ENCODE measurements at regions not wholly inside any gene's neighbourhood (a gene's known extent, or its start where the extent isn't known, plus 50 kb on each side); places are given as distances from the start of the nearest gene placed in this dataset.

DNA sequence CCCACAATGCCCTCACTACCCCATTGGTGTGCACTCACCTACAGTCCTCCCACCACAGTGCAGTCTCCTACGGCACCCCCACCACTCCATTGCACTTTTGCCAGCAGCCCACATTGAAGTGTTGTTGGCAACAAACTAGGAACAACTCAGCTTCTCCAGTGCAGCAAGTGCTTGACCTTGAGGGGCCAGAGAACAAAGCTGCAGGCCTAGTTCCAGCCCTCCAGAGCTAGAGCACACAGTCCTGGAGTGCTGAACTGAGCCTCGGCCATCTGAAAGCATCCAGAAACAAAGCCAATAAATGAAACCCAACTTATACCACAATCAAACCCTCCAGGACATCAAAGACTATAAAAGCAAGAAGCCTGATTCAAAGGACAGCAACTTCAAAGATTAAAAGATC lies 129.9 kb downstream of the C1orf94 start:
- H3K4me1 ChIP-seq (replicated peaks; ENCODE audit: insufficient read depth) = no peaks in the 10 kb centered on the region
- no TSS peak for BruUV-seq (replicated peaks)
- H2AFZ ChIP-seq = no peak overlapping the region
- H3K9me2 ChIP-seq (ENCODE audit: insufficient read depth) = no peaks in the 10 kb centered on the region; the same call in 1 of the 2 replicates
- TF ChIP-seq CTCF (conservative IDR thresholded peaks at IDR 0.05) = no peak
- no peak for TF ChIP-seq EZH2 (IDR thresholded peaks at IDR 0.05; ENCODE audit: low read depth)
- no peaks in the 10 kb centered on the region for H3K79me2 ChIP-seq (ENCODE audit: low read depth)
- H3F3A ChIP-seq (ENCODE audit: insufficient read depth, low read depth) = no peaks in the 10 kb centered on the region
- H4K20me1 ChIP-seq (ENCODE audit: insufficient read depth) = no peaks in the 10 kb centered on the region; the same call in 1 of the 2 replicates
- ChIA-PET CTCF (no interaction called here), POLR2A (ENCODE audit: unreplicated experiment) (no interaction called here)
- H3K4me3 ChIP-seq = no peak overlapping the region
- DNase-seq = no peak
- intact Hi-C loops (cut with micrococcal nuclease; ENCODE audit: unreplicated experiment) = no loop called here
- no peaks in the 10 kb centered on the region; the same call in 1 of the 2 replicates for H3K9me3 ChIP-seq (ENCODE audit: insufficient read depth, low read depth)
- H3K27me3 ChIP-seq (ENCODE audit: insufficient read depth, low read depth) = no peaks in the 10 kb centered on the region
- no peak overlapping the region for H3K4me2 ChIP-seq
- no peaks in the 10 kb centered on the region for H3K36me3 ChIP-seq (ENCODE audit: low read depth)
- no peak overlapping the region for H3K27ac ChIP-seq

GRCh38 chr1:34312359-34312758 lies 135.7 kb downstream of the C1orf94 start:
- intact Hi-C loops (cut with micrococcal nuclease; ENCODE audit: unreplicated experiment) = no loop called here
- ChIA-PET CTCF (no interaction called here), POLR2A (ENCODE audit: unreplicated experiment) (no interaction called here)

GRCh38 chr1:34315974-34316373 lies 139.3 kb downstream of the C1orf94 start:
- no peaks in the 10 kb centered on the region for H3K36me3 ChIP-seq (ENCODE audit: low read depth)
- TF ChIP-seq CTCF (conservative IDR thresholded peaks at IDR 0.05) (no peak), EZH2 (IDR thresholded peaks at IDR 0.05; ENCODE audit: low read depth) (no peak)
- H3K4me1 ChIP-seq (replicated peaks; ENCODE audit: insufficient read depth) = no peaks in the 10 kb centered on the region
- H3K9me3 ChIP-seq (ENCODE audit: insufficient read depth, low read depth) = no peaks in the 10 kb centered on the region
- CTCF ChIA-PET = no interaction called here
- no peak overlapping the region for H3K27ac ChIP-seq
- DNase-seq = no peak
- intact Hi-C loops (cut with micrococcal nuclease; ENCODE audit: unreplicated experiment) = no loop called here
- POLR2A ChIA-PET (ENCODE audit: unreplicated experiment) = no interaction called here
- no TSS peak for BruUV-seq (replicated peaks)
- H2AFZ ChIP-seq = no peak overlapping the region
- H3K79me2 ChIP-seq (ENCODE audit: low read depth) = no peaks in the 10 kb centered on the region
- no peaks in the 10 kb centered on the region for H3K9me2 ChIP-seq (ENCODE audit: insufficient read depth)
- no peaks in the 10 kb centered on the region for H3F3A ChIP-seq (ENCODE audit: insufficient read depth, low read depth)
- no peaks in the 10 kb centered on the region for H3K27me3 ChIP-seq (ENCODE audit: insufficient read depth, low read depth)
- no peak overlapping the region for H3K4me3 ChIP-seq
- H3K4me2 ChIP-seq = no peak overlapping the region
- H4K20me1 ChIP-seq (ENCODE audit: insufficient read depth) = no peaks in the 10 kb centered on the region

More at GRCh38 chr1:34312359-34312758, 135.7 kb downstream of the C1orf94 start:
- H3K4me1 ChIP-seq (replicated peaks; ENCODE audit: insufficient read depth) = no peaks in the 10 kb centered on the region
- H2AFZ ChIP-seq = no peak overlapping the region
- DNase-seq = no peak
- no peaks in the 10 kb centered on the region for H3K9me3 ChIP-seq (ENCODE audit: insufficient read depth, low read depth)
- no TSS peak for BruUV-seq (replicated peaks)
- H3K79me2 ChIP-seq (ENCODE audit: low read depth) = no peaks in the 10 kb centered on the region
- no peaks in the 10 kb centered on the region for H3K36me3 ChIP-seq (ENCODE audit: low read depth)
- no peaks in the 10 kb centered on the region for H3F3A ChIP-seq (ENCODE audit: insufficient read depth, low read depth)
- H4K20me1 ChIP-seq (ENCODE audit: insufficient read depth) = no peaks in the 10 kb centered on the region
- TF ChIP-seq CTCF (conservative IDR thresholded peaks at IDR 0.05) (no peak), EZH2 (IDR thresholded peaks at IDR 0.05; ENCODE audit: low read depth) (no peak)
- no peak overlapping the region for H3K27ac ChIP-seq
- no peaks in the 10 kb centered on the region for H3K9me2 ChIP-seq (ENCODE audit: insufficient read depth)
- no peaks in the 10 kb centered on the region for H3K27me3 ChIP-seq (ENCODE audit: insufficient read depth, low read depth)
- no peak overlapping the region for H3K4me2 ChIP-seq
- no peak overlapping the region for H3K4me3 ChIP-seq

Data from PC-9 (cell line).